HG02870 (cell line): ENCODE measurements at regions not wholly inside any gene's neighbourhood (a gene's known extent, or its start where the extent isn't known, plus 50 kb on each side); places are given as distances from the start of the nearest gene placed in this dataset.

Source experiments
- ATAC-seq: cut with Tn5 transposase; IDR thresholded peaks from one replicate; pipeline ENCODE4 v1.9.1; 2021; ENCODE audit warnings: mild to moderate bottlenecking, moderate library complexity; ENCODE audit not compliant: unreplicated experiment

DNA sequence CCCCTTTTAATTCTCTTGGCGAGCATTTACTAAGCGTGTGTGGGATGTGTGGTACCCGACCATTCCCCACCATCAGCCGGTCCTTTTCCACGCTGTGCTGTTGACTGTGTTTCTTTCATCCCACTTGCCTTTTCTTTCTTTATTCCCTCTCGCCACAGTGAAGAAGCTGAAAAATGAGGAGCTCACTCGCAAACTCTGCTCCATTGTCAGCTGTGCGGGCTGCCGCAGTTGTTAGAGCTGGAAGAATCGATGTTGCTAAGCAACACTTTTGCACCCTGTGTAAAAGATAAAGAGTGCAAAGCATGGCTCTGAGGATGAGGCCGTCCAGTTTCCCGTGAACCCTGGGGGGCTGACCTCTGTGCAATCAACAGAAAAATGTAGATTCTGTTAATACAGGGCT, 203.1 kb upstream of the NEBL start:
- no peak for ATAC-seq

DNA sequence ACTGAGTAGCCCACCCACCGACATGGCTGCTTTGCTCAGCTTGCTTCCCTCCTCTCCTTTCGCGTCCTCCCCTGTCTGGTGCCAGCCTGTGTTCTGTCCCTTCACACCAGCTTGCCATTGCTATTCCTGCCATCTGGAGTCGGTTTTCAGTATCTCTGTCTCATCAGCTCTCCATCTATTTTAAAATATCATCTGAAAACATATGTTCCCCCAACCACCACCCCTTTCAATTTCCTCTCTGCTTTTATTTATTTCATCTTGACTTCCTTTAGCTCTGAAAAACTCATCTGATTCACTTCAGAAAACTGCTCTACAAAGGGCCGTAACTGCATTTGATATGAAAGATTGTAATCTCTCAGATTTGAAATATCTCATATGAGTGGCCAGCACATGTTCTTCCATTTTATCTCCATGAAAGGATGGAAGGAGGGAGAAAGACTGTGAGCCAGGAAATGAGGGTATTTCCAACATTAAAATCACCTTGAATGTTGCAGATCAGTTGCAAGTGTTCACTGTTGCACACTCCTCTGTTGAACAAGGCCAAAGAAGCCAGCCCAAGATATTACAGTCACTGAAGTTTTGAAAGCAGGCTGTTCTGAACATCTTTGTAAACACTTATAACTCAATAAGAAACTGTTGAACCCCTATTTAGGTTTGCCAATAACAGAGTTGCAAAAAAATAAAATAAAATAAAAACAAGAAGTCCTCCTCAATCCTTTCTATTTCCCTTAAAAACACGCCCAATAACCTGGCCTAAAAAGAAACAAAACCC, 202.4 kb upstream of the NEBL start:
- no peak for ATAC-seq

DNA sequence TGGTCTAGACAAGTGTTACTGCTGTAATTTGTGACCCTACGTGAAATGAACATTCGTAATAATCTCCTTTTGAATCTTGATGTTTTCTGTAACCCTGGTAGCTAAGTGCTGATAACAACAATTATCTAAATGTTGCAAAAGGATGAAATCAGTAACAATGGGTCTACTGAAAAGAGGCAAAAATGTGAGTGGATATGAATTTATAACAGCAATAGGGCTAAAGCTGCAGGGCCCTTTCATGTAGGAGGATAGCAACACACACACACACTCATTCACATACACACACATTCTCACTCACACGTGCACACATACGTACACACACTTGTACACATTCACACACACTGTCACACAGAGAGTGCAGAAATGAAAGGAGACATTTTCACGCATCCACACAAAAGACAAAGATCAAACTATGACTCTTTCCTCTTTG, 200.8 kb upstream of the NEBL start:
- no peak for ATAC-seq

DNA sequence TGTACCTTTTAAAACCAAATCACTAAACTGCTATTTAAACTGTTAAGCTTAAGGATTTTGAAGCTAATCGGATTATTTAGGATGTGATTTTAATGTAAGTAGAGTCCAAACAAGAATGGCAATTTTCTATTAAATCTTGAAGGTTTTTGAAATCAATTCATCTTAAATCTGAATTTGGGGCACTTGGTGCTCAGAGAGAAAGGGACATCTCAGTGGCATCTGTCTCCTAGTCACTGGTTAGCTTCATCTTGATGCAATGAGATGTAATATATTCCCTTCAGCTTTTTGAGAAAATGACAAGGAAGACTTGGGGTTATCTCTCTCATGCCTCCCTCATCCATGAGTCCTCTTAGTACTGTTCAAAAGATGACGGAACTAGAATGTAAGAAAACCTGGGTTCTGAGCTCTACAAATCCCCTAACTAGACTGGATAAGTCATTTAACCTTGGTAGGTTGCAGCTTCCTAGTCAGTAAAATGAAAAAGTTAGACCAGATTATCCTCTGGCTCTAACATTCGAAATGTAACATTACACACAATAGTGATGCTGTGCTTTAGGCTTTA, 198.5 kb upstream of the NEBL start:
- ATAC-seq = no peak

DNA sequence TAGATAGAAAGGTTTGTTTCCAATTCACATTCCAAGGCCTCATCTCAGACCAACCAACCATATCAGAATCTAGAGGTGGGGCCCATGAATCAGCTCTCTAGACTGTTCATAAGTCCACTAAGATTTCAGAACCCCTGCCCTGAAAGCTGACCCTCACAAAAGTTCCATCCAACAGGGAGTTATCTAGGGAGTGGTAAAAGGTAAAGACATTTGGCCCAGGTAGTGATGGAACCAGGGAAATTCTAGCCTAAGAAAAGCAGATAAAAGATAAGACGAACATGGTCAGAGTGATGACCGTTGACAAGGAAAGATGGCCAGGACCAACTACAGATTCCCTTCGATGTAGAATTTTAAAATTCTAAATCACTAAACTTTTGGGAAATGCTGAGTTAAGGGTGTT, 198.0 kb upstream of the NEBL start:
- no peak for ATAC-seq

DNA sequence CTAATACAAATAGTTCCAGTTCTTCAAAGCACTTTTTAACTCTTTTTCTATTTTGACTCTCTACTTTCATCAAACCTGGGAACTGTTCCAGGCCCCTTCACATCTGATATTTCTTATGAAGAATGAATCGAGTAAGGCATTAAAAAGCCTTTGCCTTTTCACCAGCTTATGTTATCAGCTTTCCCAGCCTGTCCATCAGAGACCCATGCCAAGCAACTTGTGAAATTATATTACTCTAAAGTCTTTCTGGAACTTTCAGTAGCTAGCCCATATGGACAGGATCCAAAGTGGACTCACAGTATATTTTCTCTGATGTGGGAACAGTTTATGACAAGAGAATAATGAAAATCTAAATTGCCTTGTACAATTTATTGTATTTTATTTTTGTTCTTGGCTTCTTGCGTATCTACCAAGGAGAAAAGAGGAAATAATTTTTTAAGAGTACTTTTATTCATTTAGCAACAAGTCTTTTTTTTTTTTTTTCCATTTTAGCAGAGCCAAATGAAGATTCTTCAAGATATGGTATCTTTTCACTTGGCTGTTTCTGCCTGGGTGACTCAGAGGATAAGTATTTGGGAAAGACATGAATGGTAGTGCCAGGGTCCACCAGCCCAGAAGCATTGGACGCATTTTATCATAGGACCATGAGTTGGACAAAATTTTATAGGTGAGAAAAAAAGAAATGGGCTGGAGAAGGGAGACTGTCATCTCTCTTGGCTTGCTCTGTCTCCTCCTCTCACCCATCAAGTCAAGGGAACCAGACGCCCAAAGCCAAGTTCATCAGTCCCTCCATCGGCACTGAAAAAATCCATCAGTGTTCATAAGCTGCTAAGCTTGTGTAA, 195.8 kb upstream of the NEBL start:
- no peak for ATAC-seq

DNA sequence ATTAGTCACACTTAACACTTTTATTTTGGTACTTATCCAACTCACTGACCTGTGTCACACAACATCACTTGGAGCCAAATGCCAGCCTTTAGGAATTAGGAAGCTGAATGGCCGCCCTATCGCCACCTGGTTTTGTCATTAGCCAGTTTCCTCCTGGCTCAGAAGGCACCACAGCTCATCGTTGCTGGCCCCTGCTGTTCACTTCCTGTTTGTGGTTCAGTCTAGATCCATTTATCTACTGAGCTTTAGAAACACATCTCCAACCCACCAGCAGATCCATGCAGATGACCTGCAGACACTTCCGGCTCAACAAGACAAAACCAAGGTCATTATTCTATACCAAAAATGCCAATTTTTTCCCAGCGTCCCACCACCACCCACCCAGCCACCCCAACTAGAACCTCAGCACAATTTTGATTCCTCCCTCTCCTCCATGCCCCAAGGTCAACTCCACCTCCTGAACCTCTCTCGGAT, 193.5 kb upstream of the NEBL start:
- ATAC-seq = no peak

DNA sequence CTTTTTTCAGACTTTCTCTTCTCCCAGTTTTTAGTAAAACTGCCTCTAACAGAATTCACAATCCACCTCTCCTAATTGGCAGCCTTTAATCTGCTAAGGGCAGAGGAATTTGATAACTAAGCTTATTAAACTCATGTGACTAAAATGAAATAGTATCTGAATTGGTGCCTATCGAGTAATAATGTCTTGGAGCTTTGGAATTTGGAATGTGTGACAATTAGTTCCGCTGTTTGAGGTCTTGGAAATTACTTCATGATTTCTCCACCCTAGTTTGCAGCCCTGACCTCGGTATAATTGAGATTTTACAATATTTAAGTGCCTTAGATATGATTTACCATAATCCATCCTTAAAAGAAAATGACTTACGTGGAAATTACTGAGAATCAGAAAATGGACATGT, 190.4 kb upstream of the NEBL start:
- no peak for ATAC-seq

DNA sequence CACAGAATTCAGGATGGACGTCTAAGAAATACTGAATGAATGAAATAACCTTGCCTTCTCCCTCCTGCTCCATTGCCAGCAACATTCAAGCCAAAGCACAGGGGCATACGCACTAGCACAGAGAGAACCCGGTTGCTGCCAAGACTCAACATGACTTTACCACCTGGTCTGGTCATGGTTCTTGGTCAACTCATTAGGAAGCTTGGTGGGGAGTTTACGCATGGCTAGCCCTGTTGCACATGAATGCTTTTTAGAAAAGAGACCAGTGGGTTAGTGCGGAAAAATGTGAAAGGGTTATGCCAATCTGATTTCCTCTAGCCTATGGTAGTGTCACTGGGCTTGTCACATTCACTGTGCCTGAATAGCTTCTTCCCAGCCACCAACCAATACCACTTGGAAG, 187.6 kb upstream of the NEBL start:
- ATAC-seq = no peak

DNA sequence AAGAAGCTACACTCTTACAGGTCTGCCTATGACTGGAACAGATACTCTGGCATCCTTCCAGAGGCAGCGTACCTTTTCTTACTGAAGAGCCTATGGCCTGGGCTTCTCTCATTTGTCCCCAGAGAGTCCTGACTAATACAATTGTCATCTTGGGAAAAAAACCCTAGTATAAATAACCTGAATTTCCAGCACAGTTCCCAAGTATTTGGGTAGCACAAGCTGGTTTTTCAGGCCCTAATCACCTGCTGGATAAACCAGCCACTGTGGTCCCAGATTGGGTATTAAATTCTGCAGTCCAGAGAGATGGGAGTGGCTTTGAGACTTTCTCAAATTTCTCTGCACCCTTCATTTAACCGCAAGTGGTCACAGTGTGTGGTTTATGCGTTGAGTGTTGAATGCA, 186.8 kb upstream of the NEBL start:
- ATAC-seq = no peak

DNA sequence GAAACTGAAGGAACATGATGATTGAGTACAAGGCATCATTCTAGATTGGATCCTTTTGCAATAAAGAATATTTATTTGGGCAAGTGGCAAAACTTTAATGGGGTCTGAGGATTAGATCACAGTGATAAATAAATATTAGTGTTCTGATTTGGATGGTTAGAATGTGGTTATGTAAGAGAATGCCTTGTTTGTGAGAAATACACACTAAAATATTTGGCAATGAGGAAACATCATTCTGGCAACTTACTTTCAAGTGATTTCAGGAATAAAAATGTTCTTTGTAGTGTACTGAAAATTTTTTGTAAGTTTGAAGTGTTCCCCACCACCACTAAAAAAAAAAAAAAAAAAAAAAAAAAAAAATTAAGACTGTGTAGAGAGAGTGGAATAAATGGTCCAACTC, 185.1 kb upstream of the NEBL start:
- no peak for ATAC-seq

DNA sequence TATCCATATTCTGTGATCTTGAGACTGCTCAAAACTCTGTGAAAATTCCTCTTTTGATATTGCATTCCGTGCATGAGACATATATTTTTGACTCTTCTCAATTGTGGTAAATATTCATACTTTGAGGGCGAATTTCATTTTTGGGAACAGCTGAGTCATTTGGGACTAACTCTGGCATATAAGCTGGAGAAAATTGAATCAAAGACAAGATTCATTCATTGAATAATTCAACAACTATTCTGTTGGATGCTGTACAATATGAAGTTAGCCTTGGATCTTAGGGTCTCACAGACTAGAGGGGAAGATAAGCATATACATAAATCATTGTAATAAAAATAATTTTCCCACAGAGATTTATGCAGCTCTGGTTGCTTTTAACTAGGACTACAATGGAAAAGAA, 183.2 kb upstream of the NEBL start:
- ATAC-seq = no peak

DNA sequence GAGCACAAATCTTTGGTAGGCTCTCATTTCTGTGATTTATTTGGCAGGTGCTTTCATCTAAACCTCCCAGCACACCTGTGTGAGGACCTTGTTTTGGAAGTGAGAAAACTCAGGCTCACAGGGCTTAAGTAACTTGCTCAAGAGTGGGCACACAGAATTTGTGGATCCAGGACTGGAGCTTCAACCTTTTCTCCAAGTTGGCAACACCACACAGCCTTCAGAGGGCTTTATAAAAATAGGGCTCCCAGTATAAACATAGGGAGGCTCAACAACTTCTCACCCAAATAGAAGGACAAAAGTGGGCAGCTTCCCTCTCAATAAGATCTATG, 182.2 kb upstream of the NEBL start:
- ATAC-seq = no peak

DNA sequence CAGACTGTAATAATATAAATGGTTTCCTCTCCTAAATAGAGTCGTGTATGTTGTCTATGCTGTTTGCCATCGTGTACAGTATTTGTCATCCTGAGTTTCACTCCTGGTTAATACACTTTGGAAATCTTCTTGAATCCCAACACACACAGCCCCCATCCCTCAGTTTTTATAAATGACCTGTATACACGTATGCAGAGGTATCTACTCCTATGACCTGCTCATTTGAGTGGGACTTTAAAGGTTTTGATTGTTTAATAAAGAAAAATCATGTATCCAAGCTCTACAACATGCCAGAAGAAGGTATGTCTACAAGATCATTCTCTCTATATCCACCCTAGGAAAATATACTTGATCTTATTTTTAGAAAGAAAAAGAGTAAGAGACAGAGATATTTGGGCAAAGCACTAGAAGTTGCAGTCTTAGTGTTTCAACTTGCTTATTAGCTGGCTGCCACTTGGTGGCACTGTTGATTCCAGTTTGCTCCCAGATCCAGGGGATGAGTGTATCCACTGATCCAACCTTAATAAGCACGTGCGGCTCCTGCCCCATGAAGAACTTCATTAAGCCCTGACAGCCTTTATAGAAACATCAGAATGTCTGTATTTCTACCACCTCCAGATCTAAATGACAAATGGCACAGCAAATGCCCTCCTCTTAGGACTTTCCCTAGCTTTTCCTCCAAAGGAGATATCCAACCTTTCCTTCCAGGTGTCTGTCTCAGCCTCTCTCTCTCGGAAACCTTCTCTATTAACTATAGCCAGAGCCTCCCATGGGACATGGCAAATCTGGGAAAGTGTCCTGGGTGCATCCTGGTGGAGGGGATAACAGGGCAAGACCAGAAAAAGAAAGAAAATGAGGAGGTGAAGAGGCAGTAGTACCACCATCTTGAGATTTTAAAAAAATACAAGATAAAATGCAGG, 181.6 kb upstream of the NEBL start:
- peak; percentile 80 for ATAC-seq

DNA sequence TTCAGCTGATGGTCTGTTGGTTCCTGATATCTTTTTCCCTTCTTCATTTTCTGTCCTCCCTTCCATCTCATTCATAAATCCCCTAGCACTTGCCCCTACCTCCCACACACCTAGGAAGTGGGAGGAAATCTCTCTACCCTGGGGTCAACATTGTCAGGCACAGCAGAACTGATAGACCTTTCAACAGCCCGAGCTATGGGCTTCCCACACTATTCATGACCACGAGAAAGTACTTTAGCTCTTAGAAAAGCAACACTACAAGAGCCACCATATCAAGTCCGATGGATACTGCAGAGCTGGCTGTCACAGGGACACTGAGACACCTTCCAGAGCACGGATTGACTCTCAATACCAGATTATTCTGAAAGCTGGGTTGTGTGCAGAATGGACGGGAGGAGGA, 180.6 kb upstream of the NEBL start:
- no peak for ATAC-seq

DNA sequence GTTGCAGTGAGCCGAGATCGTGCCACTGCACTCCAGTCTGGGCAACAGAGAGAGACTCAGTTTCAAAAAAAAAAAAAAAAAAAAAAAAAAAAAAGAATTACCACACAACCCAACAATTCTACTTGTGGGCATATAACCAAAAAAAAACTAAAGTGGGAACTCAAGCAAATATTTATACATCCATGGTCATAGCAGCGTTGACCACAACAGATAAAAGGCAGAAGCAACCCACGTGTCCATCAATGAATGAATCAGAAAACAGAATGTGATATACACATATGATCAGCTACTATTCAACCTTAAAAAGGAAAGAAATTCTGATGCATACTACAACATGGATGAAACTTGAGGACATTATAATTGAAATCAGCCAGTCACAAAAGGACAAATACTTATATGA, 179.3 kb upstream of the NEBL start:
- no peak for ATAC-seq

DNA sequence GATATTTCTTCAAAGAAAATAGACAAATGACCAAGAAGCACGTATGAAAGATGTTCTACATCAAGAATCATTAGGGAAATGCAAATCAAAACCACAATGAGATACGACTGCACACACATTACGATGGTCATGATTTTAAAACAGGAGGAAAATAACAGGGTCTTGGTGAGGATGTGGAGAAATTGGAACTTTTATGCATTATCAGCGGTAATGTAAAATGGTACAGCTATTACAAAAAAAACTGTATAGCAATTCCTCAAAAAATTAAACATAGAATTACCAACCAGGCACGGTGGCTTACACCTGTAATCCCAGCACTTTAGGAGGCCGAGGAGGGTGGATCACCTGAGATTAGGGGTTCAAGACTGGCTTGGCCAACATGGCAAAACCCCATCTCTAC, 178.8 kb upstream of the NEBL start:
- ATAC-seq = no peak

DNA sequence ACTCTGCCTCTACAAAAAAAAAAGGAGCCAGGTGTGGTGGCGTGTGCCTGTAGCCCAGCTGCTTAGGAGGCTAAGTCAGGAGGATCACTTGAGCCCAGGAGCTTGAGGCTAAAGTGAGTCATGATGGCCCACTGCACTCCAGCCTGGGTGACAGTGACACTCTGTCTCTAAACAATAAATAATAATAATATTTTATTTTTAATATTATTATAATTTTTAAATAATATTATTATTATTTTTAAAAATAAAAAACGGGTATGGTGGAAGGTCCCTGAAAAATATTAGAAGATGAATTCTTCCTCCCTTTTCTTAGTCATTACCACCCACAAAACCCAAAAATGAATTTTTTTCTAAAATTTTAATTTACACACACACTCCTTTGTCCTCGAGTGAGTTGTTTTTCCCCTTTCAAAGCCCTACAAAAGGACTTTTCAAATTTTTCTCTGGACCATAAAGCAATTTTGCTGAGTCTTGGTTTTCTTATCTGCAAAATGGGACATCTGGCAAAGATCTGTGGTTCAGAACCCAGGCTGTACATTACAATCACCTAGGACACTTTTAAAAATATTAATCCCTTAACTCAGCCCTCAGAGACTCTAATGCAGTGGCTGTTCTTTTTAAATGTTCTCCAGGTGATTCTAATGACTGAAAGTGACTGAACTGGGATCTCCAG, 174.0 kb upstream of the NEBL start:
- no peak for ATAC-seq

DNA sequence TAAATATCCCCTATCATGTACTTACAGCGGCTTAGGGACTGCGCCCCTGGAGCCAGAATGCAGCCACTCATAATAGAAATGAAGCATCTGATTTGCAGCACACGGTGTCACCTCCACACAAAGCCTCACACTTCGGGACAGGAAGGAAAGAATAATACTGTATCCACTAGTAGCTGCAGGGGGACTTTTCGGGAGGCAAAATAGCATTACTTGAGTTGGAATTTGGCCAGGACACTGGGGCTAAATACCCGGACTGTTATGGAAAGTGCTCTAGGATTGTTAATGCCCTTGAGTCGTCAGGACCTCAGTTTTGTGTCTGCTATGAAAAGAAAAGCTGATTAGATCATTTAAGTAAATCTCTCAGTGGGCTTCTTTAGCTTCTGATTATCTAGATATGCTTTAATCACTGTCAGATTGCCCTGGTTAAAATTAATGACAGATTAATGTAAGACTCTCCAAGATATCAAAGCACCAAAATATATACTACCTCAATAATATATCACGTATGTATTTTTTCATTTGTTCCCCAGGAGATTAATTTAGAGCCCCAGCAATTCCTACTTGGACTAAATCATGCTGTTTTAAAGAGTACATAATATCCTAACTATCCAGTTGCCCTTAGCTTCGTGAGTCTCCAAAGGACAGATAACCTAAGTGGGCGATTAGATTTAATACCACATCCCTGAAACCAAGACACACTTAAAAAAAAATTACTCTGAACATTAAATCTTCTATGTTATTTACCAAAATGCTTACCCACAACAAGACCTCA, 173.0 kb upstream of the NEBL start:
- ATAC-seq = no peak

DNA sequence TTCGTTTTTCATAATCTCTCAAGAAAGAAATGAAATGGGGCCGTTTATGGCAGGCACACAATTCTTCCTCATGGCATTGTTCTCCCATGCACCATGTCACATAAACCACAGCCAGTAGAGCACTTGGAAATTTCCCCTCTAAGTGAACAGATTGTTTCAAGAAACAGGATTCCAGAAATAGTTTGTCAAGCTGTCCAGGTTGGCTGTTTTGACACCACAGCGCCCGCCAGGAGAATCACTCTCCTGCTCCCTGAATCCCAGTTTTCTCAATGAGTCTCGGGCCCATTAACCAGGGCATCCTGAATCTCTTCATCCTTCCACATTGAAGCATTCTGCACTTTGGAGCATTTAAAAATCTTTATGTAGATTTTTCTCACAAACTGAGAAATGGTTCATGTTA, 172.2 kb upstream of the NEBL start:
- ATAC-seq = no peak
